ENCODE measurements at regions not wholly inside any gene's neighbourhood (a gene's known extent, or its start where the extent isn't known, plus 50 kb on each side); places are given as distances from the start of the nearest gene placed in this dataset.
"Not testable (repeated sequence)": the region's sequence is repeated elsewhere in the genome, so short reads cannot be mapped to it uniquely, and the experiment has no call there.

DNA sequence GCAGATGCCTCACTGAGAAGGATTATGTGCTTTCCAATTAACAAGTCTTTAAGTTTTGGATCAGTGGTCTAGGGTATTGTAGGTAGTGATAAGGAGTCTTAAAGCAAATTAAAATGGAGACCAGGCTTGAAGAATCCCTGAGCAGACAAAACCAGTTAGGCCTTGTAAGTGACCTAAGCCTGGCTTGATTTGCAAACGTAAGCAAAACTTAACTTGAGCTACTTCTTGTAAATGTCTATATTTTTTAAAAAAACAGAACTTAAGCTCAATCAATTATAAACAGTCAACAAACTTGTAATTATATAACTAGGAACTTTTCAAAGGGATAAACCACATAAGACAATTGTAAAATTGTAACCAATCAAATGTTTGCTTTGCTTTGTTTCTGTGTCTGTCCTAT lies 72.7 kb upstream of the NALF2 start:
- DNase-seq (ENCODE audit: low read depth in 2 of 2): no peak

DNA sequence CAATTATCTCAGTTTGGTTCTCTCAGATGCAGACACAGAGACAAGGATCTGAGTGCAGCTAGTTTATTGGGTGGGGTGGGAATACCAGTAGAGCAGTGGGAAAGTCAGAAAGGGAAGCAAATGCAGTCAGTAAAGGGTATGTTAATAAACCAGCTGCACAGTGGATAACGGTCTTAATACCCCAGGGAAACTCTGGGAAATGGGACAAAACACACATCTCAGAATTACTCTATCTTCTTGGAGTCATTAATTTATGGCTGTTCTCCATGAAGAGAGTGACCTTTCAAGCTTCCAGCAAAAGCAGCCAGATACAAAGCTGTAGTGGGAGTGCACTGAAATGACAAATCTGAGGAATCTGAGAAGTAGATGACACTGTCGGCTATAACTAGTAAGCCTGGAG lies 73.3 kb upstream of the NALF2 start:
- no peak for DNase-seq (ENCODE audit: low read depth in 2 of 2)

DNA sequence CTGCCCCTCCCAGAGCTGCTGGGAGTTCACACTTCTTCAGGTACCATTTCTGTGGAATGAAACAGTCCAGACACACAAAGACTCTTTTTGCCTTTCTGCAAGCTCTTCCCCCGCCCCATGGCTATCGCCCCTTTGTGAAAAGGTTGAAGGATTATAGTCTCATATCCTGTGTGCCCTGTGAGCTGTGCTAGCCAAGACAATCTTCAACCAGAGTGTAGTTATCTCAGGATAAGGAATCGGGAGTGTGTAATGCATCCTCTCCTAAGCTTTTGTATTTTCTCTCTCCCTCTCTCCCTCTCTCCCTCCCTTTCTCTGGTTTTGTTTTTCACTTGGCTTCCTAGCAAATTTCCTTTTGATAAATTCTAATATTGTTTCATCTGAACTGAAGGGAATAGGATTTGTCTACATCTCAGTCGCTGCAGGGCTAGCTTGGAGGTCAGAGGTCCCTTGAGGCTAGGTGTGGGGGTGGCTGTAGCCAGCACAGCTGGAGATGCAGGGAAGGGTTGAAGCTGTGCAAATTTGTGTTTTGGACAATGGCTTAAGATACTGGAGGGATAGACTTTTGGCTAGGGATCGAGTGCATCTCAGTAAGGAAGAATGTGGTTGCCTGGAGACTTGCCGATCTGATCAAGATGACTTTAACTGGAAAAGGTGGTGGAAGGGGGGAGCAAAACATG lies 74.6 kb upstream of the NALF2 start:
- DNase-seq (ENCODE audit: low read depth in 2 of 2): no peak

- no peak for DNase-seq (ENCODE audit: low read depth in 2 of 2)
Observed at GRCh38 chrX:69428216-69428615, 75.9 kb upstream of the NALF2 start.

DNA sequence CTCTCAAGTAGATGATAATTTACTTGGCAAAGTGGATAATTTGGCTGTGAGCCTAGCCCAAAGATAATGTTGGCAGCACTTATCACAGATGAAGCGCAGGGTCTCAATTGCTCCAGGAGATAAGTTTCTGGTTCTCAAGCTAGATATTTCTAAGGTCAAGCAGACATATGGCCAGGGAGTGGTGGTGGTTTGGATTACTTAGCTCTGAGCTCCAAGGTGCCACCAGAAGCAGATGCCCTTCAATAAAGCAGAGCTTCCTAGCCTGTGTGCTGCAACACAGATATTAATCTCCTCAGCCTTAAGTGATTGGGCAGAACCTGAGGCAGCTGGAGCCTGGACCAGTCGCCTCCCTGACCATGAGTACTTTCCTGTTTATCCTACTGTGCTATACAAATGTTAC lies 79.2 kb upstream of the NALF2 start:
- no peak for DNase-seq (ENCODE audit: low read depth in 2 of 2)

GRCh38 chrX:69424161-69424560 lies 80.0 kb upstream of the NALF2 start:
- no peak for DNase-seq (ENCODE audit: low read depth in 2 of 2)

- not testable (repeated sequence) for DNase-seq (ENCODE audit: low read depth in 2 of 2)
Observed at GRCh38 chrX:69422208-69422607, 81.9 kb upstream of the NALF2 start.

- DNase-seq (ENCODE audit: low read depth in 2 of 2): no peak
Observed at GRCh38 chrX:69415698-69416097, 88.4 kb upstream of the NALF2 start.

GRCh38 chrX:69412661-69413060 lies 91.5 kb upstream of the NALF2 start:
- DNase-seq (ENCODE audit: low read depth in 2 of 2): no peak

- DNase-seq (ENCODE audit: low read depth in 2 of 2): no peak
Observed at GRCh38 chrX:69398881-69399280, 105.2 kb upstream of the NALF2 start.

- DNase-seq (ENCODE audit: low read depth in 2 of 2): no peak
Observed at GRCh38 chrX:69396916-69397315, 107.2 kb upstream of the NALF2 start.

DNA sequence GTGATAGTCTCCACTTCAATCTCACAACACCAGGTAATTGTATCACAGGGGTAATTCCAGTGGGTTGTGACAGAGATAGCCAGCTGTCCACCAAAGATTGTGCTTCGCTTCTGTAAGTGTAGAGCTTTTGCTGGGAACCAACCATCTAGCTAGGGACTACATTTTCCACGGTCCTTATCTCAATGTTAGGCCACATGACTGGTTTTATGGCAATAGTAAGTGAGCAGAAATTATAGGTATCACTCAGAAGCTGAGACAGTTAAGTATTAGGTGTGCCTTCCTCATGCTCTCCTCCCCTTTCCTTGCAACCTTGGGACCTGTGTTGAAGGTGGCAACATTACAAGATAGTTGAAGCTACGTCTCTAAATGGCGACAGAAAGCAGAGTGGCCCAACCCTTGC lies 108.8 kb upstream of the NALF2 start:
- no peak for DNase-seq (ENCODE audit: low read depth in 2 of 2)

DNA sequence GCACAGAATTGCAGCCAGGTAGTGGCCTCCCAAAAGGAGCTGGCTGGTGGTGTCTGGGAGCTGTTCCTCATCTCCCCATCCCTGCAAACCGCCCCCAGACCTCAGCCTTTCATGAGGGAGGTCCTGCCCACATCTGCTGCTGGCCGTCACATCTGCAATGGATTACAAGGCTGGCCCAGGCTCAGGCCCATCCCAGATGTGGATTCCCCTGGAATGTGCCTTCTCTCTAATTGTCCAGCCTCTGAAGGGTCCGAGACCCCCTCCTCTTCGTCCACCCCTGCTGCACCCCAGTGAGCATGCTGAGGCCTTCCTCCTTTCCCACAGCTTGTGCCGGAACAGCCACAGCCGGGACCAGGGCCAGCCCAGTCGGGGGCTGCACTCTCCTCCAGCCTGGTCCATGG lies 115.0 kb upstream of the NALF2 start:
- no peak for DNase-seq (ENCODE audit: low read depth in 2 of 2)

DNA sequence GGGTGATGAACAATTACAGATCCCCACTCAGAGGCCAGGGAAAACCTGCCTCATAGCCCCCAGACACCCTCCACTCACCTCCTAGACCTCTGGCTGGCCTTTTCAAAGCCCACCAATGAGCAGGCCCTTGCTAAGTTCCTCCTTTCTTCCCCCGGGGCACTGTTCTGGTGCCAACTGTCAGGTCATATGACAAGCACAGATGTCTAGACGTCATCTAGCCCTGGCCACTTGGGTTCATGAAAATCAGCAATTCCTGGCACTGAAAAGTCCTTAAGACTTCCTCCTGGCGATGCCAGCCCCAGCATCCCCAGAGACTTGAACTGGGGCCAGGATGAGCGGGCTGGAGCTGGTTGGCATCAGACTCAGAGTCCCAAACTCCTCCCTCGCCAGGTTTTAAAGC lies 115.6 kb upstream of the NALF2 start:
- DNase-seq (ENCODE audit: low read depth in 2 of 2): no peak

DNA sequence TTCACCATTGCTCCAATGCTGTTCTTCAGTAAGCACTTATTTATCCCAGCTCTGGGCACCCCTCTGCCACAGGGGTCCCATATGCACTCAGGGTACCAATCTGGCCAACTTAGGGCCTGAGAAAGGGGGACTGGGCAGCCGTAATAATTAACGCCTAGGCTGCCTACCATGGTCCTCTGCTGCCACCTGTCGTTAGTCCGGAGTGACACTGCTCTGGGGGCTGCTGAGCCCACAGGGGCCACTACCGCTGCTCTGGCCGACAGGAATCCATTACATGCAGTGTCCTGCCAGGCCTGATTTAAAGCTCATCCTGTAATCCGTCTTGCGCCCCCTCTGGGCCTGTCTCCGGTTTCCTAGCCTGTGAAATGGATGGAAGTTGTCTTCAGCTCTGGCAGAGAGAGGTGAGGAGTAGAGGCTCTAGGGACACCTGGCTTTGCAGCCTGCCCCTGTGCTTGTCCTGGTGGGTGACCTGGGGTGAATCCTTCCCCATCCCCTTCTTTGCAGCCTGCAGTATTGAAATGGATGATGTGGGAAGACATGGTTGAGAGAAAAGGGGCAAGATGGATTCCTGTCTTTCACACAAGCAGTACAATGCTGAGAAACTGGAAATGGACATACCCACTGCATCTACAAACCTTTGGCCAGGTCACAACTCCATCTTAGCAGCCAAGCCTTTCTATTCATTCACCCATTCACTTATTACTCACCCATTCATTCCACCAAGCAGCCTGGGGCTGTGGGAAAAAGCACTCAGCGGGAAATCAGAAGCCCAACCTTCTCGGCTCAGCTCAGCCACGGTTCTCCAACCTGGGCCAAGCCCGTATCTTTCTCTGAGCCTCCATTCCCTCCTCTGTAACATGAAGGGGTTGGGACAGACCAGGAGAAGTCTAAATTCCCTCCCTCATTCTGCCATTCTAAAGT lies 116.3 kb upstream of the NALF2 start:
- peak in 1 of 2 experiments; percentile 28 for DNase-seq (ENCODE audit: low read depth in 2 of 2)

DNA sequence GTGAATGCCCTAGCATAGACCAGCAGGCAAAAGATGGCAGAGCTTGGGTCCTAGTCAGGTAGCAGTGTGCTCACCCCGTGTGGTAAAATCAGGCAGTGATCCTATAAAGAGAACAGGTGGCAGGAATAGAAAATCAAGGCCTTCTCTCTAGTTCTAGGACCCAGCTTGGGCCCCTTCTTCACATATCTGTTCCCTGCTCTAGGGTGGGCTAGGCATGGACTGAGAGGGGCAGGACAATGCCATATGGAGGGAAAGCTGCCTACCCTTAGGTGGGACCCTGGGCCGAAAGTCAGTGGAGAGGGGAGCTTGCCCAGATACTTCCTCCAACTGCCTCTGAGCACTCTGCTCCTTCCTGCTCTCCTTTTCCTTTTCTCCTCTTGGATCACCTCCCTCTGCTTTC lies 117.4 kb upstream of the NALF2 start:
- DNase-seq (ENCODE audit: low read depth in 2 of 2): no peak

DNA sequence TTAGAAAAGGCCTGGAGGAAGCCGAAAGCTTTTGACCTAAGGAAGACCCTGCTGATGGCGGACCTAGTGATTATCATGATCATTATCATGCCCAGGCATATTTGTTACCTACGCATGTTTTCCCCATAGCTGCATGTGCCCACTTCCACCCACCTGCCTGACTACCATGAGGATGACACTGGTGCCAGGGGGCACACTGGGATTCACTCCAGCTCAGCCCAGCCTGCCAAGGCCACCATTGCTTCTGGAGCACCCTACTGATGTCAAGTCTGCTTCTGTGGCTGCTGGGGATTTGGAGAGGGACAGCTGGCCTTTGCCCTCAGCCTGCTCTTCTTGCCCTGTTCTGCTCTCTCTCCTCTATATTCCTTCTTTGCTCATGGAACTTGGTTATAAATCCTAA lies 124.7 kb upstream of the NALF2 start:
- no peak for DNase-seq (ENCODE audit: low read depth in 2 of 2)

- no peak for DNase-seq (ENCODE audit: low read depth in 2 of 2)
Observed at GRCh38 chrX:69374569-69374968, 129.6 kb upstream of the NALF2 start.

DNA sequence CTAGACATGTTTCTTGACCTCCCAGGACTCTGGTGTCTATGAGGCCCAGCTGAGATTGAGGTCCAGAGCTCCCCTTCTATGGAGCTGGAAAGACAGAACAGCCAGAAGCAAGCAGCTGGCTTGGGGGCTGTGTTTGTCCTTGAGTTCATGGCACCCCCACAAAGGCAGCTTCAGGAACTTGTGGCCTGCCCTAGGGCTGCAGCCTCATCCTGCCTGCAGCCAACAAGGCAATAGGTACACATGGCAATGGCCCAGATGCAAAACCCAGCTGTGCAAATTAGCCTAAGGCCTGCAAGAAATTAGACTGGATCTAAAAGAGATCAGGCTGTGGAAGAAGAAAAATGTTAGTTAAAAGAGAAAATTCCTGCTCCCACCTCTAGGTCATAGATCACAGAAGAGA lies 131.7 kb upstream of the NALF2 start:
- DNase-seq (ENCODE audit: low read depth in 2 of 2): no peak

- no peak for DNase-seq (ENCODE audit: low read depth in 2 of 2)
Observed at GRCh38 chrX:69371159-69371558, 133.0 kb upstream of the NALF2 start.

DNA sequence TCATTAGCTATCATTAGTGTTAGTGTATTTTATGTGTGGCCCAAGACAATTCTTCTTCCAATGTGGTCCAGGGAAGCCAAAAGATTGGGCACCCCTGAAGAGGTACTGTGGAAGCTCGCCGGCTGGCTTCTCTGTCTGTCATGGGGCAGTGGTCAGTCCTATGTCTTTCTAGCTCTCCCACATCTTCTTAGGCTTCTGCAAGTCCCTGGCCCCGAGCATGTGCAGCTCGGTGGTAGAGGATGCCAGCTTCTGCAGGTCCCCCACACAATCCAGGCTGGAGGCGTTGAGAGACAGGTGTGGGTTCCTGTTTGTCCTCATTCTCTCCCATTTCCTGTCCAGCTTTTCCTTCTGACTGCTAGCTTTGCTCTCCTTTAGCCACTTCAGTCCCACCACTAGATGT lies 134.1 kb upstream of the NALF2 start:
- DNase-seq (ENCODE audit: low read depth in 2 of 2): no peak

- DNase-seq (ENCODE audit: low read depth in 2 of 2): no peak
Observed at GRCh38 chrX:69366183-69366582, 137.9 kb upstream of the NALF2 start.

DNA sequence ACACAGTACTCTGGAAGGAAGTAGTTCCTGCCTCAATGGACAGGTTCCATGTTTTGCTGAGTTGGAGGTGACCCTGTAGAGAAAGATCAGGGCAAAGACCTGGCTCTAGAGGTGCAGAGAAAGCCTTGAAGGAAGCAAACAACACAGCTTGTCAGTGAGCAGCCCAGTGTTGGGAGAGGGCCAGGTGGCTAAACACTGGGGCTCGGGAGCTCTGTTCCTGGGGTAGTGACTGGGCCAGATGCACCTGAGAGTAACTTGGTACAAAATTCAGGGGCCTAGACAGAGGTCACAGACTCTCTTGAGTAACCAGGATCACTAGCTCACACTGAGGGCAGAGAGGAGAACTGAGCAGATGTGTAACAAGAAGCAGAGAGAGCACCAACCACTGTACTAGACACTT lies 138.4 kb upstream of the NALF2 start:
- no peak for DNase-seq (ENCODE audit: low read depth in 2 of 2)
